ENCODE measurements at regions not wholly inside any gene's neighbourhood (a gene's known extent, or its start where the extent isn't known, plus 50 kb on each side); places are given as distances from the start of the nearest gene placed in this dataset.

GRCh38 chr5:87002485-87002884, 265.2 kb upstream of the RASA1 start:
- TF ChIP-seq EZH2 (IDR thresholded peaks at IDR 0.05; ENCODE audit: borderline replicate concordance, insufficient read depth, low read depth, low read length, poor library complexity, severe bottlenecking) (no peak), CTCF (IDR thresholded peaks at IDR 0.05) (no peak)

Data from B cell (primary cell).